CD4-positive, alpha-beta T cell (primary cell): ENCODE measurements at regions not wholly inside any gene's neighbourhood (a gene's known extent, or its start where the extent isn't known, plus 50 kb on each side); places are given as distances from the start of the nearest gene placed in this dataset.

Experiments used
- ATAC-seq: fragments of 200-7000 bp; cut with Tn5 transposase; one replicate; pipeline ENCODE4 v1.10.0; 2022; ENCODE audit warnings: mild to moderate bottlenecking; ENCODE audit not compliant: poor library complexity
- CTCF ChIA-PET: fragments of 350-600 bp; sonication (Branson Sonifier 250); formaldehyde crosslinking; loops from one replicate; lab custom pipeline; 2021; ENCODE audit warnings: antibody characterized with exemption, inconsistent platforms; lab: Charles Lee
- POLR2A ChIA-PET: fragments of 350-600 bp; sonication (Branson Sonifier 250); formaldehyde crosslinking; loops from one replicate; lab custom pipeline; 2021; ENCODE audit warnings: antibody characterized with exemption, inconsistent platforms; lab: Charles Lee
- DNase-seq, 14 experiments: peaks; one replicate each; pipeline ENCODE4 v3.0.0-alpha.2; 2013 to 2020; ENCODE audit warnings: mixed read lengths in 2 of 14
- H3K27ac ChIP-seq, 2 donors: one replicate each; pipeline versions ENCODE4 v1.5.1 to v1.7.0; 2013; ENCODE audit warnings: low read length in 2 of 2, low read depth in 1 of 2, mild to moderate bottlenecking in 1 of 2
- H3K27me3 ChIP-seq, 2 experiments: 1 replicate in 1 of 2; 2 replicates in 1 of 2; pipeline versions ENCODE4 v1.6.1 to v1.7.0; 2013; ENCODE audit warnings: low read length in 2 of 2, control low read depth in 1 of 2, mild to moderate bottlenecking in 1 of 2, moderate library complexity in 1 of 2; ENCODE audit not compliant: insufficient read depth in 2 of 2, control insufficient read depth in 1 of 2
- H3K36me3 ChIP-seq: one replicate; pipeline ENCODE4 v1.6.1; 2013; ENCODE audit warnings: low read length, control low read depth; ENCODE audit not compliant: insufficient read depth
- H3K4me1 ChIP-seq: one replicate; pipeline ENCODE4 v1.6.1; 2013; ENCODE audit warnings: low read length, control low read depth; ENCODE audit not compliant: insufficient read depth
- H3K4me3 ChIP-seq: one replicate; pipeline ENCODE4 v1.5.1; 2013; ENCODE audit warnings: mild to moderate bottlenecking, low read length, moderate library complexity
- H3K9me3 ChIP-seq, 2 experiments: 1 replicate in 1 of 2; 2 replicates in 1 of 2; pipeline versions ENCODE4 v1.6.1 to v1.7.0; 2013; ENCODE audit warnings: low read length in 2 of 2, mild to moderate bottlenecking in 2 of 2, control low read depth in 1 of 2, moderate library complexity in 1 of 2; ENCODE audit not compliant: control insufficient read depth in 1 of 2, insufficient read depth in 1 of 2
- H3K27ac Mint-ChIP-seq: one replicate; pipeline ENCODE4 v1.8.0; 2020; ENCODE audit warnings: mixed read lengths
- H3K27me3 Mint-ChIP-seq: one replicate; pipeline ENCODE4 v1.8.0; 2021; ENCODE audit warnings: mixed read lengths
- H3K36me3 Mint-ChIP-seq: one replicate; pipeline ENCODE4 v1.8.0; 2021; ENCODE audit warnings: low read depth, mixed read lengths
- H3K4me1 Mint-ChIP-seq: one replicate; pipeline ENCODE4 v1.8.0; 2021; ENCODE audit warnings: low read depth, mixed read lengths
- H3K4me3 Mint-ChIP-seq: one replicate; pipeline ENCODE4 v1.8.0; 2020; ENCODE audit warnings: mild to moderate bottlenecking, mixed read lengths
- H3K9me3 Mint-ChIP-seq: one replicate; pipeline ENCODE4 v1.8.0; 2020; ENCODE audit warnings: mixed read lengths
- intact Hi-C, 2 experiments: fragments of 100-400 bp; cut with DNase I in 1 of 2; cut with micrococcal nuclease in 1 of 2; formaldehyde crosslinking; loops; one replicate each; pipeline versions ENCODE4 v1.15.1 to v1.9.0; 2023 to 2025; cut with DNase I, micrococcal nuclease
- TF ChIP-seq, protein P1 (sequence below): fragments of 200-600 bp; IDR thresholded peaks from one replicate; pipeline ENCODE4 v1.8.0; 2022; ENCODE audit warnings: antibody characterized with exemption, mild to moderate bottlenecking

DNA sequence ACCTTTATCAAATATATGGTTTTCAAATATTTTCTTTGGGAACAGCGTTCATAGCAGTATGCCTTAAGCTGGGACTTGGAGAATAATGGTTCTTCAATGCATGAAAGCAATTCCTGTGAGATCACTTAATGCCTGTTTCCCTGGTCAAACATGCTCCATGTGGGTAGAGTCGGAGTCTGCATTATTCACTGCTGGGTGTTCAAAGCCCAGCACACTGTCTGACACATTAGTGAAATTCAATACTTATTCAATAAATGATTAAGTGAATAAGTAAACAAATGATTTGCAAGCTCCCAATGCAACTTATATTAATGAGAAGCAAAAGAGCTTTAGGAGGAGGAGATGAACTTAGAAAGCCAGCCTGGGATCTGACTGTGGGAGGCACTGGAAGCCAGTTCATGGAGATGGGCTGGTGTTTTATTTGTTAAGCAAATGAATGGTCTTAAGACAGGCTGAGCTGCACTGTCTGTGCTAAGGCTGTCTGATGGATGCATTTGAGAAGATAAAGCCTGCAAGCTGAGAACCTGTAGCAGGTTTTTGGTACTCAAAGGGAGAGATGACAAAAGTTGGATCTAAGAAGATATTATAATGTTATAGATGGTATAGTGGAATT, 490.8 kb downstream of the MCTP2 start:
- H3K27ac Mint-ChIP-seq: no peak overlapping the region
- ATAC-seq (no peak), DNase-seq (no peak)
- intact Hi-C loops: no loop called here
- Histone ChIP-seq H3K9me3 (no peaks in the 10 kb centered on the region), H3K36me3 (no peaks in the 10 kb centered on the region), H3K4me1 (no peaks in the 10 kb centered on the region), H3K27me3 (no peaks in the 10 kb centered on the region), H3K4me3 (no peak overlapping the region), H3K27ac (no peak overlapping the region)
- H3K27me3 Mint-ChIP-seq: peaks cover 5% of the 10 kb centered on the region
- ChIA-PET POLR2A (no interaction called here), CTCF (no interaction called here)
- H3K4me1 Mint-ChIP-seq: no peaks in the 10 kb centered on the region
- TF ChIP-seq, protein P1, sequence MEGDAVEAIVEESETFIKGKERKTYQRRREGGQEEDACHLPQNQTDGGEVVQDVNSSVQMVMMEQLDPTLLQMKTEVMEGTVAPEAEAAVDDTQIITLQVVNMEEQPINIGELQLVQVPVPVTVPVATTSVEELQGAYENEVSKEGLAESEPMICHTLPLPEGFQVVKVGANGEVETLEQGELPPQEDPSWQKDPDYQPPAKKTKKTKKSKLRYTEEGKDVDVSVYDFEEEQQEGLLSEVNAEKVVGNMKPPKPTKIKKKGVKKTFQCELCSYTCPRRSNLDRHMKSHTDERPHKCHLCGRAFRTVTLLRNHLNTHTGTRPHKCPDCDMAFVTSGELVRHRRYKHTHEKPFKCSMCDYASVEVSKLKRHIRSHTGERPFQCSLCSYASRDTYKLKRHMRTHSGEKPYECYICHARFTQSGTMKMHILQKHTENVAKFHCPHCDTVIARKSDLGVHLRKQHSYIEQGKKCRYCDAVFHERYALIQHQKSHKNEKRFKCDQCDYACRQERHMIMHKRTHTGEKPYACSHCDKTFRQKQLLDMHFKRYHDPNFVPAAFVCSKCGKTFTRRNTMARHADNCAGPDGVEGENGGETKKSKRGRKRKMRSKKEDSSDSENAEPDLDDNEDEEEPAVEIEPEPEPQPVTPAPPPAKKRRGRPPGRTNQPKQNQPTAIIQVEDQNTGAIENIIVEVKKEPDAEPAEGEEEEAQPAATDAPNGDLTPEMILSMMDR: no peak
- H3K4me3 Mint-ChIP-seq: no peak overlapping the region
- no peaks in the 10 kb centered on the region for H3K36me3 Mint-ChIP-seq
- no peaks in the 10 kb centered on the region for H3K9me3 Mint-ChIP-seq

DNA sequence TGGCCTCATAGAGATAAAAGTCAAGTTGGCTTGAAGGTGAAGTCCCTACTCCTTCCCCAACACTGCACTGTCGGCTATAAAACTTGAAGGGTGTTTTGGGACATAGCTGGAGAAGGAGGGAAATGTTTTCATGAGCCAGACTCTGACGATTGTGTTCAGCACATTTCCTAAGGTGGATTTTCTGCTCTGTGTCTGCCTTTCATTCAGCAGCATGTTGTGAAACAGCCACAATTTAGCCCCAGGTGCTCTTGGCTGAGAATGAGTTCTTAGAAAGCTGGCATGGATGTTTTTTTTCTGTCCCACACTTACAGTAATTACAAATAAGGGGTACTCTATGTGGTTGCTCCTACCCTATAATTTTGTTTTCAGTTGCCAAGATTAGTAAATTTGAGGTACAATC, 492.4 kb downstream of the MCTP2 start:
- Mint-ChIP-seq H3K9me3 (no peaks in the 10 kb centered on the region), H3K27me3 (peaks cover 5% of the 10 kb centered on the region), H3K4me1 (no peaks in the 10 kb centered on the region), H3K4me3 (no peak overlapping the region), H3K27ac (no peak overlapping the region), H3K36me3 (no peaks in the 10 kb centered on the region)
- no peaks in the 10 kb centered on the region for H3K27me3 ChIP-seq
- ChIA-PET POLR2A (no interaction called here), CTCF (no interaction called here)
- no peak overlapping the region for H3K4me3 ChIP-seq
- no peak overlapping the region for H3K27ac ChIP-seq
- TF ChIP-seq, protein P1: no peak
- no peak for ATAC-seq
- no peak for DNase-seq
- no peaks in the 10 kb centered on the region for H3K36me3 ChIP-seq
- no peaks in the 10 kb centered on the region for H3K4me1 ChIP-seq
- intact Hi-C loops: no loop called here
- H3K9me3 ChIP-seq: no peaks in the 10 kb centered on the region

DNA sequence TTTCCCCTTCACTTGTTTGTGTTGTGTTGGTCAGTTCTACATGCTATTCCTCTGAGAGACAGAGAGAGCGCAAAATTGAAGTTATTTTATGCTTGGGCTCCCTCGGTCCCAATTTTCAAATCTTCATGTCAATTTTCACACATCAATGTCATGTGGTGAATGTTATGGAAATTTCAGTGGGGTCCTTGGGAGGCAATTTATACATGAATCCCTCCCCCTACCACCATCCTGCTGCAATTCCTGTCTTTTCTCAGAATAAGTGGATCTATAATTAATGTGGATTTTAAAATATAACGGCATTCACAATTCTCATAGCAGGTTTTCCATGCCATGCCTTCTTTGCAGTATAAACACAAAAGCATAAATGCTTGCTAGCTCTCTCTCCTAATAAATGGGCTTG, 499.9 kb downstream of the MCTP2 start:
- Histone ChIP-seq H3K4me3 (no peak overlapping the region), H3K36me3 (no peaks in the 10 kb centered on the region), H3K27me3 (no peaks in the 10 kb centered on the region), H3K27ac (no peak overlapping the region), H3K4me1 (no peaks in the 10 kb centered on the region), H3K9me3 (no peaks in the 10 kb centered on the region)
- Mint-ChIP-seq H3K4me3 (no peak overlapping the region), H3K36me3 (no peaks in the 10 kb centered on the region), H3K4me1 (no peaks in the 10 kb centered on the region), H3K27me3 (no peaks in the 10 kb centered on the region), H3K9me3 (no peaks in the 10 kb centered on the region), H3K27ac (no peak overlapping the region)
- ATAC-seq (no peak), DNase-seq (no peak)
- ChIA-PET CTCF (no interaction called here), POLR2A (no interaction called here)
- intact Hi-C loops: no loop called here
- TF ChIP-seq, protein P1: no peak
